AG08396 (cell line): ENCODE measurements at regions not wholly inside any gene's neighbourhood (a gene's known extent, or its start where the extent isn't known, plus 50 kb on each side); places are given as distances from the start of the nearest gene placed in this dataset.
"Not testable (repeated sequence)": the region's sequence is repeated elsewhere in the genome, so short reads cannot be mapped to it uniquely, and the experiment has no call there.

Experiments
- DNase-seq: peaks from one replicate; pipeline ENCODE4 v3.0.0; 2012; ENCODE audit warnings: low spot score, mixed read lengths

DNA sequence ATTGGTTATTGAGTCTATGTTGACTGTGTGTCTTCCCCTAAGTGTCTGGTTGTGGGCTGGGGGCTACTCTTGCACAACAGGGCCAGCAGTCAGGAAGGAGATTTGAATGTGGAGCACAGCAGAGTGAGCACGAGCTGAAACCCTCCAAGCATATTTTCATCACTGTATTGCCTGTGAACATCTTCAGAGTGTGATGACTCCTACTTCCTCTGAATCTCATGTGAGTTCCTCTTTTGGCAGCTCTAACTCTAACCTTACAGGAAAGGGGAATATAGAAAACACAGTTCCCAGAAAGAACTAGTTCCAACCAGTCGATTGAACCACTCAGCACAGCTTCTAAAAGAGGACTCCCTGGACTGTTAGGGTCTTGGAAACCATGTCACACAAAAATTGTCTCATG, 211.6 kb downstream of the RAP2B start:
- DNase-seq = no peak

GRCh38 chr3:153378366-153378765, 216.3 kb downstream of the RAP2B start:
- not testable (repeated sequence) for DNase-seq

DNA sequence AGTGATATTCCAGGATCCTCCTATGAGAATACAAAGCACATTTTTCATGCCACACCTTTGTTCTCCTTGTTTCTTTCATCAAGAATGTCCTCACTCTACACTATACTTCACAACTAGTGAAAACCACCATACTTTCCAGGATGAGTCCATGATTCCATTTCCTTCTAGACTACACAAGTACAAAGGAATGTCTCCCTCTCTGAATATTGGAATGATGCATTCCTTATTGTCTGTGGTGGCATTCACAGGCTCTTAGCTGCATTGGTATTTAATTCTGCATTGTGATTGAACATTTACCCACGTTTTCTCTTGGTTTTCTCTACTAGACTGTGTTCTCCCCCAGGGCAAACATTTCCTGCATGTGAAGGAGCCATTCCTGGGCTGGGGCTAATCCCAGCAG, 217.5 kb downstream of the RAP2B start:
- DNase-seq = peak; percentile 25

DNA sequence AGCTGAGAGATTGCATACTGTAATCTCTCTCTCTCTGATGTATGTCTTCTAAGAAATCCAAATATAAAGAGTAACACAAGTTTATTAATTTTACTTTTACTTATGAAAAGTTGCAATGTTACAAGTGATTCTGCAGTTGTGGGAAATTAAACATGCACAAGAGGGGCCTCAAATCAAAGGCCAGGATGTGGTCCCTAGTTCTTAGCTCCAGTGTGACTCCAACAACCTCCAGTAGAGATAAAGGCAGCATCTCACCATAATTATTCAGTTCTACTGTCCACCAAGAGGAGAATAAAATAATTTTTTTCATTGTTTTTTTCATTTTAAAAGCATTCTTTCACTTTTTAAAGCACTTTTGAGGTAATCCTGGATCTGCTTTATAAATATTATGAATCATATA, 223.3 kb downstream of the RAP2B start:
- no peak for DNase-seq

DNA sequence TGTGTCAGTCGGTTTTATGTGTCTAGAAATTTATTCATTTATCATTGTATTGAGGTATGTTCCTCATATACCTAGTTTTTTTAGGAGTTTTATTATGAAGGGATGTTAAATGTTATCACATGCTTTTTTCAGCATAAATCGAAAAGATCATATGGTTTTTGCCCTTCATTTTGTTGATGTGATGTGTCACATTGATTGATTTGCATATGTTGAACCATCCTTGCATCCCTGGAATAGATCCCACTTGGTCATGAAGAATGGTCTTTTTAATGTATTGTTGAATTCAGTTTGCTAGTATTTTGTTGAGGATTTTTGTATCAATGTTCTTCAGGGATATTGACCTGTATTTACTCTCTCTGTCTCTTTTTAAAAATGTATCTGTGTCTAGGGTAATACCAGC, 230.3 kb downstream of the RAP2B start:
- no peak for DNase-seq

DNA sequence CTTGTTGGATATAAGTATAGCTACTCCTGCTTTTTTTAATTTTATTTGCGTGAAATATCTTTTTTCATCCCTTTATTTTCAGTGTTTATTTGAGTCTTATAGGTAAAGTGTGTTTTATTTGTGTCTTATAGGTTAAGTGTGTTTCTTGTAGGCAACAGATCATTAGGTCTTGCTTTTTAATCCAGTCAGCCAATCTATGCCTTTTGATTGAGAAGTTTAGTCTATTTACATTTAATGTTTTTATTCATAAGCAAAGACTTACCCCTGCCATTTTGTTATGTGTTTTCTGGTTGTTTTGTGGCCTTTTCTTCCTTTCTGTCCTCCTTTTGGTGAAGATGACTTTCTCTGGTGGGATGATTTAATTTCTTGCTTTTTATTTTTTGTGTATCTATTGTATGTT, 232.0 kb downstream of the RAP2B start:
- no peak for DNase-seq

GRCh38 chr3:153396581-153396980, 234.6 kb downstream of the RAP2B start:
- DNase-seq = no peak

DNA sequence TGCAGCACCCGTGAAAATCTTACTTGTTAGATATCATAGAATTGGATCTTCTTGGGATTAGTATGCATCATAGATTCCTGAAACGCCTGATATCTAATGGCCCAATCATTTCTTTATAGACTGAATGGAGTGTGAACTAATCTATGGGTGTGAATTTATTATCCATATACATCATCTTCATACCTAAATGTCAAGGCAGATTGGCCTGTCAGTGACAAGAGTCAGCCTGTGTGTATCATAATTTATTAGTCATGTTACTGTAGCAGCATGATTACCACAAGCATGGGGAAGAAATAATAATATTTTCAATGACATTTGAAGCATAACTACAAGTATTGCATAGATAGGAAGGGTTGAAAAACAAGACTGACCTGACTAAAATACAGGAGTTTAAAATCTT, 235.8 kb downstream of the RAP2B start:
- no peak for DNase-seq

GRCh38 chr3:153399636-153400035, 237.6 kb downstream of the RAP2B start:
- no peak for DNase-seq

- DNase-seq = no peak
Measured at GRCh38 chr3:153400641-153401040, 238.6 kb downstream of the RAP2B start.

DNA sequence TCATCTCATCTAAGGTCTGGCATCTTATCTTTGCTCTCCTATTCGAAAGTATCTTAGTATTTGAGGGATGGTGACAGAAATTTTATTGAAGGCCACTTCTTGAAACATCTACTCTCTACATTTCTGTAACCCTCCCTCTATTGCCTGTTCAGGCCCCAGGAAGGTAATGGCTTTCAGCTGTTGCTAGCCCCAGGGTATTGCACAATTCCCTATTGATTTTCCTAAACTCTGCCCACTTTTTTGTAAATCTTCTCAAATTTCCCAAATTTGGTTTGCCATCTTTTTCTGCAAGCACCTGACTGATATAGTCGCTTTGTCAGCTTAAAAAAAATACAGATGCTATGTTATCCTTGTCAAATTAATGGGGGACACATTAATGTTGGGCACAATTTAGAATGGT, 242.1 kb downstream of the RAP2B start:
- no peak for DNase-seq

DNA sequence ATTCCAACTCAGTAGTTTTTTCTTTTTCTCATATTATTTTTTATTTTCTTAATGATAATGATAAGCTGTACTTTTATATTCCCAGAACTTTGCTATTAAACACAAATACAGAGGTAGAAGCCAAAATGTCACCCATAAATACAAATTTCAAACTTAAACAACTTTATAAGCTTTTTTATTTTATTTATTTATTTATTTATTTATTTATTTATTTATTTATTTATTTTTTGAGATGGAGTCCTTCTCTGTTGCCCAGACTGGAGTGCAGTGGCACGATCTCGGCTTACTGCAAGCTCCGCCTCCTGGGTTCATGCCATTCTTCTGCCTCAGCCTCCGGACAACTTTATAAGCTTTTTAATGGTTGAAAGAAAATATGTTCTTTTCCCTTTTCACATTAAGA, 243.3 kb downstream of the RAP2B start:
- DNase-seq = not testable (repeated sequence)

GRCh38 chr3:153410517-153410916, 248.5 kb downstream of the RAP2B start:
- no peak for DNase-seq

GRCh38 chr3:153414982-153415381, 253.0 kb downstream of the RAP2B start:
- no peak for DNase-seq

DNA sequence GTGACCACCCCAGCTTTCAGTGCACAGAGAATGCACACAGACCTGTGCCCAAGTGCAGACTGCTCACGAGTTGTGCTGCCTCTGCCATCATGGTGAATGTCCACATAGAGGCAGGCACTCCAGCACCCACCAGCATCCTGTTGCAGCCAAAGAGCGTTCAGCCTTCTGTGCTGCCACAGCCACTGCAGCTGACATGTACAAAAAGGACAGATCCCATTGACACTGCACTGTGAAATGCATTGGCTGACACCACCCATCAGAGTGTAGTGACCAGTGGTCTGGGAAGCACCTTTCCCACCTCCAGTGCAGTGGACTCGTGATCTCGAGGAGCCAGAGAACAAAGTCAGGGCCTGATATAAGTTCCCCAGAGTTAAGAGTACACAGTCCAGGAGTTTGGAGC, 260.3 kb downstream of the RAP2B start:
- DNase-seq = no peak

DNA sequence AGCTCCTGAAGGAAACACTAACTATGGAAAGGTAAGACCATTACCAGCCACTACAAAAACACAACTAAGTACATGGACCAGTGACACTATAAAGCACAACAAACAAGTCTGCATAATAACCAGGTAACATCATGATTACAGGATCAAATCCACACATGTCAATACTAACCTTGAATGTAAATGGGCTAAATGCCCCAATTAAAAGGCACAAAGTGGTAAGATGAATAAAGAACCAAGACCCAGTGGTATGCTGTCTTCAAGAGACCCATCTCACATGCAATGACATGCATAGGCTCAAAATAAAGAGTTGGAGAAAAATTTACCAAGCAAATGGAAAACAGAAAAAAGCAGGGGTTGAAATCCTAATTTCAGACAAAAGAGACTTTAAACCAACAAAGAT, 261.8 kb downstream of the RAP2B start:
- not testable (repeated sequence) for DNase-seq

- no peak for DNase-seq
Measured at GRCh38 chr3:153426344-153426743, 264.3 kb downstream of the RAP2B start.

DNA sequence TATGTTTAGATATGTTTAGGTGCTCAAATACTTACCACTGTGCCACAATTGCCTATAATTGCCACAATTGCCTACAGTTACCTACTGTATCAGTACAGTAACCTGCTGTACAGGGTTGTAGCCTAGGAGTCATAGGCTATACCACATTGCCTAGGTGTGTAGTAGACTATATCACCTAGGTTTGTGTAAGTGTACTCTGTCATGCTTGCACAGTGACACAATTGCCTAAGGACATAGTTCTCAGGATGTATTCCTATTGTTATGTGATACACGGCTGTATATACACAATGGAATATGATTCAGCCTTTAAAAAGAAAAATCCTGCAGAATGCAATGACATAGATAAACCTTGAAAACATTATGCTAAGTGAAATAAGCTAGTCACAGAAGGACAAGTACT, 264.8 kb downstream of the RAP2B start:
- DNase-seq = no peak

- no peak for DNase-seq
Measured at GRCh38 chr3:153429821-153430220, 267.8 kb downstream of the RAP2B start.

DNA sequence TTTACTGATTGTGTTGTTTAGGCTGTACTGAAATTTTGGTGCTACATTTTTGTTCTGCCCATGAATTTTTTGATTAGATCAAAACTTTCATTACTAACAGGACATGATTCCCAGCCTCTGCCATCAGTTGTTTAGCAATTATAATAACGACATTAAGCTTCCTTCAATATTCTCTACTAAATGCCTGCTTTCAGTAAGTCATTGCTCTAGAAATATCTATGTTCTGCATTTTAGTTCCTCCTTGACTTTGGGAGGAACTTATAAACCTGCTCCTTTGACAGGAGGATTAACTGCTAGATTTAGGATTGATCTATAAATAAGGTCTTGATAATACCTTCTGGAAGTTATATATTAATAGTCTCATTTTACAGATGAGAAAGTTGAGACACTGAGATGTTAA, 269.1 kb downstream of the RAP2B start:
- no peak for DNase-seq

DNA sequence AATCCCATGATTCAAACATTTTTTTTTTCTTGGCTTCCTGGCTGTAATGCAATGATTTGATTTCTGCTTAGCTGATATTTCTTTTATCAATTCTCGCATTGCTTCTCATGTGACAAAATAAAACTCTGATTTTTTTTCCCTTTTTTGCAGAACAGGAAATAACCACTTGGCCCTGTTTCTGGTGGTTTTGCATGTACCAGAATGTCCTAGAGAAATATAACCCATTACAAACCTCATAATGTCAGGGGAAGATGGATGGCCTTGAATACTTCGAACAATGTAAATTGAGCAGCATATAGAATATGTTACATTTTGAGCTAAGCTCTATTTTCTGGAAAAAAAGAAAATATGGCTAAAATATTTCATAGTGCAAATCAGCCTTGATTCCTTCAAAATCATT, 275.6 kb downstream of the RAP2B start:
- no peak for DNase-seq

GRCh38 chr3:153438271-153438670, 276.2 kb downstream of the RAP2B start:
- DNase-seq = no peak

GRCh38 chr3:153439780-153440179, 277.8 kb downstream of the RAP2B start:
- no peak for DNase-seq

- DNase-seq = no peak
Measured at GRCh38 chr3:153440311-153440710, 278.3 kb downstream of the RAP2B start.

- no peak for DNase-seq
Measured at GRCh38 chr3:153442386-153442785, 280.4 kb downstream of the RAP2B start.
